Liver (tissue), 3 donors: ENCODE measurements at regions not wholly inside any gene's neighbourhood (a gene's known extent, or its start where the extent isn't known, plus 50 kb on each side); places are given as distances from the start of the nearest gene placed in this dataset.

Experiments
- CTCF ChIP-seq: fragments of 150-350 bp; IDR thresholded peaks from 2 replicates; pipeline ENCODE4 v1.5.1; 2017; ENCODE audit warnings: improper control_type of control experiment, low read depth, low read length; ENCODE audit not compliant: missing input control
- FOXA1 ChIP-seq: IDR thresholded peaks from 2 replicates; pipeline ENCODE4 v1.6.1; 2016; ENCODE audit warnings: antibody characterized with exemption
- GABPA ChIP-seq, 2 donors: IDR thresholded peaks in 1 of 2; conservative IDR thresholded peaks in 1 of 2; 2 replicates each; pipeline ENCODE4 v1.6.1; 2016; ENCODE audit warnings: antibody characterized with exemption in 2 of 2, mild to moderate bottlenecking in 1 of 2, moderate library complexity in 1 of 2
- NR2F2 ChIP-seq: IDR thresholded peaks from 2 replicates; pipeline ENCODE4 v1.6.1; 2016; ENCODE audit warnings: antibody characterized with exemption
- RAD21 ChIP-seq, 2 donors: IDR thresholded peaks; 2 replicates each; pipeline ENCODE4 v1.6.1; 2016; ENCODE audit warnings: antibody characterized with exemption in 2 of 2, mild to moderate bottlenecking in 2 of 2
- REST ChIP-seq: IDR thresholded peaks from 2 replicates; pipeline ENCODE4 v1.6.1; 2016; ENCODE audit warnings: antibody characterized with exemption, mild to moderate bottlenecking
- RXRA ChIP-seq, 2 donors: IDR thresholded peaks; 2 replicates each; pipeline ENCODE4 v1.6.1; 2017 to 2018; ENCODE audit warnings: antibody characterized with exemption in 2 of 2, mild to moderate bottlenecking in 1 of 2
- SP1 ChIP-seq: IDR thresholded peaks from 2 replicates; pipeline ENCODE4 v1.6.1; 2018; ENCODE audit warnings: antibody characterized with exemption, mild to moderate bottlenecking
- TAF1 ChIP-seq: conservative IDR thresholded peaks from 2 replicates; pipeline ENCODE4 v1.6.1; 2016; ENCODE audit warnings: antibody characterized with exemption, mild to moderate bottlenecking
- YY1 ChIP-seq: IDR thresholded peaks from 2 replicates; pipeline ENCODE4 v1.6.1; 2016; ENCODE audit warnings: antibody characterized with exemption, mild to moderate bottlenecking
- TF ChIP-seq, protein P1 (sequence below): IDR thresholded peaks from 2 replicates; pipeline ENCODE4 v1.6.1; 2016; ENCODE audit warnings: antibody characterized with exemption
- TF ChIP-seq, protein P2 (sequence below): IDR thresholded peaks from 2 replicates; pipeline ENCODE4 v1.6.1; 2016; ENCODE audit warnings: antibody characterized with exemption
- TF ChIP-seq, protein P3 (sequence below): IDR thresholded peaks from 2 replicates; pipeline ENCODE4 v1.6.1; 2016; ENCODE audit warnings: antibody characterized with exemption
- donor health status: healthy.
- donor health status: healthy.

DNA sequence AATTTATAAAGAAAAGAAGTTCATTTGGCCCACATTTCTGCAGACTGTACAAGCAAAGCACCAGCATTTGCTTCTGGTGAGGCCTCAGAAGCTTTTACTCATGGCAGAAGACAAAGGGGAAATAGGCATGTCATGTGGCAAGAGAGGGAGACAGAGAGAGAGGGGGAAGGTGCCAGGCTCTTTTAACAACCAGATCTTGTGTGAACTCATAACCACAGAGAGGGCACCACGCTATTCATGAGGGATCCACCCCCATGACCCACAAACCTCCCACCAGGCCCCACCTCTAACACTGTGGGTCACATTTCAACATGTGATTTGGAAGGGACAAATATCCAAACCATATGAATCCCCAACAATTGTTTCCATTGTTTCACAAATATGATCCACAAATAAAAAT, 467.9 kb downstream of the SIPA1L2 start:
- no peak for TF ChIP-seq CTCF
- TF ChIP-seq NR2F2, result no peak
- TF ChIP-seq, protein P1, sequence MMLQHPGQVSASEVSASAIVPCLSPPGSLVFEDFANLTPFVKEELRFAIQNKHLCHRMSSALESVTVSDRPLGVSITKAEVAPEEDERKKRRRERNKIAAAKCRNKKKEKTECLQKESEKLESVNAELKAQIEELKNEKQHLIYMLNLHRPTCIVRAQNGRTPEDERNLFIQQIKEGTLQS, result no peak
- no peak for TF ChIP-seq RXRA (IDR thresholded peaks at IDR 0.05)
- TF ChIP-seq, protein P2, sequence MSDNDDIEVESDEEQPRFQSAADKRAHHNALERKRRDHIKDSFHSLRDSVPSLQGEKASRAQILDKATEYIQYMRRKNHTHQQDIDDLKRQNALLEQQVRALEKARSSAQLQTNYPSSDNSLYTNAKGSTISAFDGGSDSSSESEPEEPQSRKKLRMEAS, result no peak
- TF ChIP-seq, protein P3, sequence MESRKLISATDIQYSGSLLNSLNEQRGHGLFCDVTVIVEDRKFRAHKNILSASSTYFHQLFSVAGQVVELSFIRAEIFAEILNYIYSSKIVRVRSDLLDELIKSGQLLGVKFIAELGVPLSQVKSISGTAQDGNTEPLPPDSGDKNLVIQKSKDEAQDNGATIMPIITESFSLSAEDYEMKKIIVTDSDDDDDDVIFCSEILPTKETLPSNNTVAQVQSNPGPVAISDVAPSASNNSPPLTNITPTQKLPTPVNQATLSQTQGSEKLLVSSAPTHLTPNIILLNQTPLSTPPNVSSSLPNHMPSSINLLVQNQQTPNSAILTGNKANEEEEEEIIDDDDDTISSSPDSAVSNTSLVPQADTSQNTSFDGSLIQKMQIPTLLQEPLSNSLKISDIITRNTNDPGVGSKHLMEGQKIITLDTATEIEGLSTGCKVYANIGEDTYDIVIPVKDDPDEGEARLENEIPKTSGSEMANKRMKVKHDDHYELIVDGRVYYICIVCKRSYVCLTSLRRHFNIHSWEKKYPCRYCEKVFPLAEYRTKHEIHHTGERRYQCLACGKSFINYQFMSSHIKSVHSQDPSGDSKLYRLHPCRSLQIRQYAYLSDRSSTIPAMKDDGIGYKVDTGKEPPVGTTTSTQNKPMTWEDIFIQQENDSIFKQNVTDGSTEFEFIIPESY, result no peak
- no peak for TF ChIP-seq SP1
- TF ChIP-seq TAF1, result no peak
- TF ChIP-seq REST, result no peak
- no peak for TF ChIP-seq RAD21 (IDR thresholded peaks at IDR 0.05)
- TF ChIP-seq YY1, result no peak
- no peak for TF ChIP-seq FOXA1
- TF ChIP-seq GABPA (IDR thresholded peaks at IDR 0.05 in 1 of 2, conservative IDR thresholded peaks at IDR 0.05 in 1 of 2), result no peak
